Activated naive CD4-positive, alpha-beta T cell treated with anti-CD3 and anti-CD28 coated beads, Interleukin-2, amount 10 ng/mL, durations not matched to agents 7 days and 5 days (primary cell): ENCODE measurements at regions not wholly inside any gene's neighbourhood (a gene's known extent, or its start where the extent isn't known, plus 50 kb on each side); places are given as distances from the start of the nearest gene placed in this dataset.
"Not testable (repeated sequence)": the region's sequence is repeated elsewhere in the genome, so short reads cannot be mapped to it uniquely, and the experiment has no call there.

Experiments
- CTCF ChIA-PET: fragments of 350-600 bp; sonication (Branson Sonifier 250); formaldehyde crosslinking; loops from one replicate; lab custom pipeline; 2021; ENCODE audit warnings: antibody characterized with exemption; lab: Charles Lee
- DNase-seq: peaks from one replicate; pipeline ENCODE4 v3.0.0-alpha.2; 2020
- H3K27ac Mint-ChIP-seq: one replicate; pipeline ENCODE4 v1.8.0; 2021; ENCODE audit warnings: mild to moderate bottlenecking, moderate library complexity, mixed read lengths
- H3K27me3 Mint-ChIP-seq: one replicate; pipeline ENCODE4 v1.8.0; 2021; ENCODE audit warnings: mild to moderate bottlenecking, mixed read lengths
- H3K36me3 Mint-ChIP-seq: one replicate; pipeline ENCODE4 v1.8.0; 2021; ENCODE audit warnings: mixed read lengths
- H3K4me1 Mint-ChIP-seq: one replicate; pipeline ENCODE4 v1.8.0; 2021; ENCODE audit warnings: mixed read lengths
- H3K4me3 Mint-ChIP-seq: one replicate; pipeline ENCODE4 v1.8.0; 2021; ENCODE audit warnings: mild to moderate bottlenecking, moderate library complexity, mixed read lengths
- H3K9me3 Mint-ChIP-seq: one replicate; pipeline ENCODE4 v1.8.0; 2021; ENCODE audit warnings: mixed read lengths

GRCh38 chr5:10892147-10892910 lies 131.3 kb upstream of the DAP start:
- Mint-ChIP-seq H3K9me3 (no peaks in the 10 kb centered on the region), H3K27ac (no peak overlapping the region), H3K27me3 (peaks cover 7% of the 10 kb centered on the region), H3K4me3 (no peak overlapping the region), H3K36me3 (no peaks in the 10 kb centered on the region), H3K4me1 (no peaks in the 10 kb centered on the region)
- CTCF ChIA-PET: no interaction called here
- no peak for DNase-seq

GRCh38 chr5:10891193-10891592 lies 130.2 kb upstream of the DAP start:
- H3K4me3 Mint-ChIP-seq: no peak overlapping the region
- CTCF ChIA-PET: no interaction called here
- no peak overlapping the region for H3K27ac Mint-ChIP-seq
- H3K4me1 Mint-ChIP-seq: no peaks in the 10 kb centered on the region
- peaks cover 7% of the 10 kb centered on the region for H3K27me3 Mint-ChIP-seq
- no peaks in the 10 kb centered on the region for H3K9me3 Mint-ChIP-seq
- no peaks in the 10 kb centered on the region for H3K36me3 Mint-ChIP-seq
- no peak for DNase-seq

- no peaks in the 10 kb centered on the region for H3K4me1 Mint-ChIP-seq
- peaks cover 7% of the 10 kb centered on the region for H3K27me3 Mint-ChIP-seq
- H3K27ac Mint-ChIP-seq: no peak overlapping the region
- DNase-seq: no peak
- no peaks in the 10 kb centered on the region for H3K36me3 Mint-ChIP-seq
- no peaks in the 10 kb centered on the region for H3K9me3 Mint-ChIP-seq
- H3K4me3 Mint-ChIP-seq: no peak overlapping the region
- CTCF ChIA-PET: no interaction called here
Observed at GRCh38 chr5:10886497-10886896, 125.5 kb upstream of the DAP start.

GRCh38 chr5:10885026-10885425 lies 124.0 kb upstream of the DAP start:
- CTCF ChIA-PET: no interaction called here
- Mint-ChIP-seq H3K36me3 (no peaks in the 10 kb centered on the region), H3K4me3 (no peak overlapping the region), H3K27ac (no peak overlapping the region), H3K9me3 (no peaks in the 10 kb centered on the region), H3K27me3 (peaks cover 7% of the 10 kb centered on the region), H3K4me1 (no peaks in the 10 kb centered on the region)
- DNase-seq: no peak

GRCh38 chr5:10883945-10884344 lies 122.9 kb upstream of the DAP start:
- H3K4me1 Mint-ChIP-seq, H3K27ac Mint-ChIP-seq, H3K27me3 Mint-ChIP-seq, DNase-seq, H3K9me3 Mint-ChIP-seq, H3K4me3 Mint-ChIP-seq, H3K36me3 Mint-ChIP-seq: not testable (repeated sequence)
- CTCF ChIA-PET: interaction anchor here (0.5 kb wide), 1 partner anchor 554 kb away, joined by 3 read pairs; no protein-coding TSS in a partner anchor

GRCh38 chr5:10880934-10881333 lies 119.9 kb upstream of the DAP start:
- Mint-ChIP-seq H3K4me1 (no peaks in the 10 kb centered on the region), H3K9me3 (no peaks in the 10 kb centered on the region), H3K36me3 (no peaks in the 10 kb centered on the region), H3K27ac (no peak overlapping the region), H3K27me3 (peaks cover 8% of the 10 kb centered on the region), H3K4me3 (no peak overlapping the region)
- CTCF ChIA-PET: no interaction called here
- DNase-seq: no peak

- H3K27ac Mint-ChIP-seq, H3K4me1 Mint-ChIP-seq, CTCF ChIA-PET, H3K4me3 Mint-ChIP-seq, H3K9me3 Mint-ChIP-seq, H3K36me3 Mint-ChIP-seq, DNase-seq: not testable (repeated sequence)
- H3K27me3 Mint-ChIP-seq: peaks cover 16% of the 10 kb centered on the region
Observed at GRCh38 chr5:10876996-10877395, 116.0 kb upstream of the DAP start.

- no peaks in the 10 kb centered on the region for H3K9me3 Mint-ChIP-seq
- no peaks in the 10 kb centered on the region for H3K36me3 Mint-ChIP-seq
- CTCF ChIA-PET: no interaction called here
- H3K4me3 Mint-ChIP-seq: no peak overlapping the region
- peaks cover 18% of the 10 kb centered on the region for H3K27me3 Mint-ChIP-seq
- DNase-seq: no peak
- H3K27ac Mint-ChIP-seq: no peak overlapping the region
- H3K4me1 Mint-ChIP-seq: no peaks in the 10 kb centered on the region
Observed at GRCh38 chr5:10876006-10876744, 115.1 kb upstream of the DAP start.

- H3K36me3 Mint-ChIP-seq: no peaks in the 10 kb centered on the region
- H3K4me3 Mint-ChIP-seq: no peak overlapping the region
- no peaks in the 10 kb centered on the region for H3K9me3 Mint-ChIP-seq
- H3K27ac Mint-ChIP-seq: no peak overlapping the region
- H3K27me3 Mint-ChIP-seq: peaks cover 22% of the 10 kb centered on the region
- CTCF ChIA-PET: no interaction called here
- DNase-seq: no peak
- H3K4me1 Mint-ChIP-seq: no peaks in the 10 kb centered on the region
Observed at GRCh38 chr5:10875201-10875768, 114.3 kb upstream of the DAP start.

- H3K27ac Mint-ChIP-seq: no peak overlapping the region
- no peak for DNase-seq
- H3K9me3 Mint-ChIP-seq: no peaks in the 10 kb centered on the region
- CTCF ChIA-PET: no interaction called here
- H3K4me3 Mint-ChIP-seq: no peak overlapping the region
- H3K27me3 Mint-ChIP-seq: peaks cover 23% of the 10 kb centered on the region
- H3K36me3 Mint-ChIP-seq: no peaks in the 10 kb centered on the region
- H3K4me1 Mint-ChIP-seq: no peaks in the 10 kb centered on the region
Observed at GRCh38 chr5:10874541-10874940, 113.5 kb upstream of the DAP start.

GRCh38 chr5:10870791-10871190 lies 109.8 kb upstream of the DAP start:
- no peak overlapping the region for H3K4me3 Mint-ChIP-seq
- CTCF ChIA-PET: no interaction called here
- no peaks in the 10 kb centered on the region for H3K9me3 Mint-ChIP-seq
- H3K36me3 Mint-ChIP-seq: no peaks in the 10 kb centered on the region
- no peak for DNase-seq
- peaks cover 13% of the 10 kb centered on the region for H3K27me3 Mint-ChIP-seq
- no peak overlapping the region for H3K27ac Mint-ChIP-seq
- H3K4me1 Mint-ChIP-seq: no peaks in the 10 kb centered on the region

- no peaks in the 10 kb centered on the region for H3K4me1 Mint-ChIP-seq
- H3K27ac Mint-ChIP-seq: no peak overlapping the region
- H3K9me3 Mint-ChIP-seq: no peaks in the 10 kb centered on the region
- peaks cover 9% of the 10 kb centered on the region for H3K27me3 Mint-ChIP-seq
- H3K36me3 Mint-ChIP-seq: no peaks in the 10 kb centered on the region
- no peak overlapping the region for H3K4me3 Mint-ChIP-seq
- no peak for DNase-seq
- CTCF ChIA-PET: interaction anchor here (0.8 kb wide), 1 partner anchor 13 kb away, joined by 3 read pairs; no protein-coding TSS in a partner anchor
Observed at GRCh38 chr5:10868956-10869355, 107.9 kb upstream of the DAP start.

- H3K36me3 Mint-ChIP-seq: no peaks in the 10 kb centered on the region
- H3K4me1 Mint-ChIP-seq: no peaks in the 10 kb centered on the region
- no peak overlapping the region for H3K27ac Mint-ChIP-seq
- DNase-seq: no peak
- CTCF ChIA-PET: no interaction called here
- peaks cover 13% of the 10 kb centered on the region for H3K27me3 Mint-ChIP-seq
- no peak overlapping the region for H3K4me3 Mint-ChIP-seq
- no peaks in the 10 kb centered on the region for H3K9me3 Mint-ChIP-seq
Observed at GRCh38 chr5:10867389-10868303, 106.6 kb upstream of the DAP start.

GRCh38 chr5:10866913-10867312 lies 105.9 kb upstream of the DAP start:
- CTCF ChIA-PET: no interaction called here
- Mint-ChIP-seq H3K9me3 (no peaks in the 10 kb centered on the region), H3K36me3 (no peaks in the 10 kb centered on the region), H3K27ac (no peak overlapping the region), H3K4me3 (no peak overlapping the region), H3K27me3 (peaks cover 10% of the 10 kb centered on the region), H3K4me1 (no peaks in the 10 kb centered on the region)
- no peak for DNase-seq
